NCI-H1092 (cell line): ENCODE measurements at regions not wholly inside any gene's neighbourhood (a gene's known extent, or its start where the extent isn't known, plus 50 kb on each side); places are given as distances from the start of the nearest gene placed in this dataset.
A peak's percentile ranks its signal among the peaks of the same experiment; 100 is the strongest.

Experiments
- DNase-seq: peaks from one replicate; lab custom pipeline; 2025; lab: John Stamatoyannopoulos, UW

DNA sequence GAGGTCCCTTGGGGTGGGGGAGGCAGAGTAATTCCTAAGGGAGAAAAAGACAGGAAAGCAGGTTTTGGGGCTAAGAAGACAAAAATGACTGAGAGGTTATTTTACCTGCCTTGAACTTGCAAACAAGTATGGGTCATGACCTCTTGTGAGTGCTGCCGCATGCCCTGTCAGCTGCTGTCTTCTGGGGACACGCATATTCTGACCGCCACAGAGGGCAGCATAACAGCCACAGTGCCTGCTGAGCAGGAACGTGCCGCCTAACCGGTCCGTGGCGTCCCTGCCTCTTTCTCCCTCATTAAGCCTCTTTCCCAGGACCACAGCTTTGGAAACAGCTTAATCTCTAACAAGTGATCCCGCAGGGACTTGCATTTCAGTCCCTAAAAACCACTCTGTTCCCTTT, 51.3 kb upstream of the KCNA1 start:
- DNase-seq: peak; percentile 30

GRCh38 chr12:4859478-4860210, 50.1 kb upstream of the KCNA1 start:
- DNase-seq: no peak
